ENCODE measurements at regions not wholly inside any gene's neighbourhood (a gene's known extent, or its start where the extent isn't known, plus 50 kb on each side); places are given as distances from the start of the nearest gene placed in this dataset.

- no peak overlapping the region for H2AFZ ChIP-seq (ENCODE audit: low read length)
- no peak for TF ChIP-seq SCMH1 (CRISPR knock-in tag; IDR thresholded peaks at IDR 0.05; ENCODE audit: borderline replicate concordance)
- TF ChIP-seq ZNF773 (CRISPR knock-in tag; IDR thresholded peaks at IDR 0.05; ENCODE audit: borderline replicate concordance), result no peak
- WGBS (ENCODE audit: low lambda C conversion rate), result 0% methylated on average over 1 of the region's 1 CpG
- H3K27ac ChIP-seq (ENCODE audit: extremely low read length, insufficient read depth, low read length), result no peak overlapping the region
- no TSS peak for BruUV-seq (replicated peaks)
- ChIA-PET POLR2A (no interaction called here), CTCF (ENCODE audit: low intra/inter-chr PET ratio, low total read pairs) (no interaction called here)
- no peaks in the 10 kb centered on the region for H3K27me3 ChIP-seq (ENCODE audit: control insufficient read depth in 1 of 2, insufficient read depth in 2 of 2, low read length in 2 of 2)
- DNase-seq (ENCODE audit: low spot score), result no peak
- no peak overlapping the region for H3K4me2 ChIP-seq (ENCODE audit: low read depth, low read length)
- no peak overlapping the region for H3K4me3 ChIP-seq (replicated peaks in 1 of 3; ENCODE audit: insufficient read depth in 1 of 3, low read depth in 2 of 3, low read length in 3 of 3)
- no peaks in the 10 kb centered on the region for H3K36me3 ChIP-seq (replicated peaks in 1 of 2; ENCODE audit: control insufficient read depth in 1 of 2, insufficient read depth in 2 of 2, low read length in 2 of 2)
- peaks cover 14% of the 10 kb centered on the region for H3K9me3 ChIP-seq (ENCODE audit: low read length)
- H3K4me1 ChIP-seq (ENCODE audit: insufficient read depth, low read length), result no peaks in the 10 kb centered on the region
- ATAC-seq, result no peak
- intact Hi-C loops (cut with micrococcal nuclease; ENCODE audit: unreplicated experiment), result no loop called here
- FAIRE-seq, result no peak
- in situ Hi-C loops (cut with HindIII; ENCODE audit: extremely low pct_ligation_motif_present, low pct_unique_long_range_greater_than_20kb), result no loop called here
- no peak overlapping the region for H3K9ac ChIP-seq (ENCODE audit: insufficient read depth, low read depth, low read length)
- no peaks in the 10 kb centered on the region for H3K79me2 ChIP-seq (ENCODE audit: insufficient read depth, low read length)
- no peaks in the 10 kb centered on the region for H4K20me1 ChIP-seq (ENCODE audit: insufficient read depth, low read length)
Observed at GRCh38 chr20:11520596-11520995, 397.1 kb upstream of the BTBD3 start.

GRCh38 chr20:11521476-11522365, 396.0 kb upstream of the BTBD3 start:
- CTCF ChIA-PET (ENCODE audit: low intra/inter-chr PET ratio, low total read pairs), result no interaction called here
- H3K4me1 ChIP-seq (ENCODE audit: insufficient read depth, low read length), result no peaks in the 10 kb centered on the region
- no peak for ATAC-seq
- FAIRE-seq, result no peak
- TF ChIP-seq MXD4 (CRISPR knock-in tag; IDR thresholded peaks at IDR 0.05) (no peak), ZNF503 (CRISPR knock-in tag; IDR thresholded peaks at IDR 0.05) (no peak), ZGPAT (CRISPR knock-in tag; IDR thresholded peaks at IDR 0.05) (no peak), TEAD3 (CRISPR knock-in tag; optimal IDR thresholded peaks at IDR 0.05; ENCODE audit: borderline replicate concordance) (no peak), ZNF562 (CRISPR knock-in tag; IDR thresholded peaks at IDR 0.05; ENCODE audit: borderline replicate concordance) (no peak), ZSCAN12 (CRISPR knock-in tag; IDR thresholded peaks at IDR 0.05) (no peak), ZNF33B (CRISPR knock-in tag; IDR thresholded peaks at IDR 0.05) (no peak), ELF1 (CRISPR knock-in tag; IDR thresholded peaks at IDR 0.05) (no peak), ZNF567 (CRISPR knock-in tag; IDR thresholded peaks at IDR 0.05; ENCODE audit: borderline replicate concordance) (no peak), ZFX (CRISPR knock-in tag; IDR thresholded peaks at IDR 0.05; ENCODE audit: low read depth) (no peak), CEBPG (CRISPR knock-in tag; IDR thresholded peaks at IDR 0.05) (no peak), NFKB2 (CRISPR knock-in tag; IDR thresholded peaks at IDR 0.05; ENCODE audit: borderline replicate concordance) (no peak), RFX1 (IDR thresholded peaks at IDR 0.05) (no peak), ATF7-NPFF (CRISPR knock-in tag; IDR thresholded peaks at IDR 0.05; ENCODE audit: low read depth) (no peak), NFIB (CRISPR knock-in tag; IDR thresholded peaks at IDR 0.05; ENCODE audit: borderline replicate concordance) (no peak)
- H3K9me3 ChIP-seq (ENCODE audit: low read length), result peaks cover 14% of the 10 kb centered on the region
- in situ Hi-C loops (cut with HindIII; ENCODE audit: extremely low pct_ligation_motif_present, low pct_unique_long_range_greater_than_20kb), result no loop called here
- no peak overlapping the region for H3K9ac ChIP-seq (ENCODE audit: insufficient read depth, low read depth, low read length)
- no peaks in the 10 kb centered on the region for H3K27me3 ChIP-seq (ENCODE audit: control insufficient read depth in 1 of 2, insufficient read depth in 2 of 2, low read length in 2 of 2)
- H3K4me3 ChIP-seq (replicated peaks in 1 of 3; ENCODE audit: insufficient read depth in 1 of 3, low read depth in 2 of 3, low read length in 3 of 3), result no peak overlapping the region
- POLR2A ChIA-PET, result no interaction called here
- H4K20me1 ChIP-seq (ENCODE audit: insufficient read depth, low read length), result no peaks in the 10 kb centered on the region
- WGBS (ENCODE audit: low lambda C conversion rate), result 0% methylated on average over 4 of the region's 4 CpGs
- H3K27ac ChIP-seq (ENCODE audit: extremely low read length, insufficient read depth, low read length), result no peak overlapping the region
- no peaks in the 10 kb centered on the region for H3K79me2 ChIP-seq (ENCODE audit: insufficient read depth, low read length)
- H3K4me2 ChIP-seq (ENCODE audit: low read depth, low read length), result no peak overlapping the region
- H2AFZ ChIP-seq (ENCODE audit: low read length), result no peak overlapping the region
- intact Hi-C loops (cut with micrococcal nuclease; ENCODE audit: unreplicated experiment), result no loop called here
- no peaks in the 10 kb centered on the region for H3K36me3 ChIP-seq (replicated peaks in 1 of 2; ENCODE audit: control insufficient read depth in 1 of 2, insufficient read depth in 2 of 2, low read length in 2 of 2)
- no TSS peak for BruUV-seq (replicated peaks)
- no peak for DNase-seq (ENCODE audit: low spot score)
